Prostate gland (tissue), 2 donors: ENCODE measurements at regions not wholly inside any gene's neighbourhood (a gene's known extent, or its start where the extent isn't known, plus 50 kb on each side); places are given as distances from the start of the nearest gene placed in this dataset.

Experiments used
- DNase-seq: peaks from one replicate; pipeline ENCODE4 v3.0.0-alpha.2; 2019; ENCODE audit warnings: low spot score
- H3K27ac ChIP-seq, 2 donors: fragments of 200-600 bp; sonication (generic); 2 replicates each; pipeline ENCODE4 v1.5.1; 2017 to 2019
- H3K27me3 ChIP-seq: fragments of 200-600 bp; sonication (generic); replicated peaks from 2 replicates; pipeline ENCODE4 v1.5.1; 2019; ENCODE audit not compliant: insufficient read depth
- H3K36me3 ChIP-seq, 2 donors: fragments of 200-600 bp; sonication (generic); 1 replicate in 1 of 2; 2 replicates in 1 of 2; pipeline versions ENCODE4 v1.5.1 to v1.8.1; 2017 to 2019
- H3K4me1 ChIP-seq: fragments of 200-600 bp; sonication (generic); replicated peaks from 2 replicates; pipeline ENCODE4 v1.5.1; 2019
- H3K4me3 ChIP-seq, 2 donors: fragments of 200-600 bp; sonication (generic); 2 replicates each; pipeline ENCODE4 v1.5.1; 2017 to 2019
- H3K9me3 ChIP-seq: fragments of 200-600 bp; sonication (generic); 2 replicates; pipeline ENCODE4 v1.5.1; 2017
- POLR2A ChIP-seq: fragments of 450-650 bp; IDR thresholded peaks from one replicate; pipeline ENCODE4 v1.6.1; 2016; ENCODE audit warnings: antibody characterized with exemption, mild to moderate bottlenecking
- POLR2AphosphoS5 ChIP-seq: sonication (generic); formaldehyde crosslinking; IDR thresholded peaks from one replicate; pipeline ENCODE4 v1.6.1; 2017; ENCODE audit warnings: antibody characterized with exemption
- WGBS: methylation state at CpG from one replicate; pipeline ENCODE4 v1.1.5; 2018; 5-methylcytosine and 5-hydroxymethylcytosine counted together
- intact Hi-C: fragments of 100-400 bp; cut with DNase I; formaldehyde crosslinking; loops from one replicate; pipeline ENCODE4 v1.14.2; 2022
- TF ChIP-seq, protein P1 (sequence below), 4 experiments: fragments of 200-600 bp in 2 of 4; fragments of 450-650 bp in 2 of 4; sonication (generic) in 2 of 4; IDR thresholded peaks; 1 replicate in 3 of 4; 2 replicates in 1 of 4; pipeline ENCODE4 v1.5.1; 2016 to 2019; ENCODE audit warnings: antibody characterized with exemption in 4 of 4, mild to moderate bottlenecking in 2 of 4, moderate library complexity in 2 of 4

DNA sequence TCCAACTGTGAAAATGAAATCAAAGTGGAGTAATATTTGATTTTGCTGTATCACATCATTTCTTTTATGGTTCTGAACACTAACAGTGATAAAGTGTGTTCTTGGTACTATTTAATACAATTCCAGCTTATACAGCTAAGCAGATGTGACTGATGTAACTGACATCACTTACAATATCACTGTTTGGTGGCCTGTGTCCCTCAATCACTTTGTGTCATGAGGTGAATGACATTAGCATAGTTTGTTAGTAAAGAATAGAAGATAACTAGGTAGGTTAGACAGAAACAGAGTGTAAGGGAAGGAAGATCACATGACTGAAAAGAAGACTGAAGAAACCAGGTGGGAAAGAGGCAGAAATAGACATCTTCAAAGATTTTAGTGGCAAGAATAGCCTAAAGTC, 138.7 kb downstream of the AQP9 start:
- peak overlapping the region in 1 of 2 donors; percentile 28 for H3K4me3 ChIP-seq
- H3K9me3 ChIP-seq: no peaks in the 10 kb centered on the region
- TF ChIP-seq POLR2AphosphoS5: no peak
- no peak for TF ChIP-seq POLR2A
- TF ChIP-seq, protein P1, sequence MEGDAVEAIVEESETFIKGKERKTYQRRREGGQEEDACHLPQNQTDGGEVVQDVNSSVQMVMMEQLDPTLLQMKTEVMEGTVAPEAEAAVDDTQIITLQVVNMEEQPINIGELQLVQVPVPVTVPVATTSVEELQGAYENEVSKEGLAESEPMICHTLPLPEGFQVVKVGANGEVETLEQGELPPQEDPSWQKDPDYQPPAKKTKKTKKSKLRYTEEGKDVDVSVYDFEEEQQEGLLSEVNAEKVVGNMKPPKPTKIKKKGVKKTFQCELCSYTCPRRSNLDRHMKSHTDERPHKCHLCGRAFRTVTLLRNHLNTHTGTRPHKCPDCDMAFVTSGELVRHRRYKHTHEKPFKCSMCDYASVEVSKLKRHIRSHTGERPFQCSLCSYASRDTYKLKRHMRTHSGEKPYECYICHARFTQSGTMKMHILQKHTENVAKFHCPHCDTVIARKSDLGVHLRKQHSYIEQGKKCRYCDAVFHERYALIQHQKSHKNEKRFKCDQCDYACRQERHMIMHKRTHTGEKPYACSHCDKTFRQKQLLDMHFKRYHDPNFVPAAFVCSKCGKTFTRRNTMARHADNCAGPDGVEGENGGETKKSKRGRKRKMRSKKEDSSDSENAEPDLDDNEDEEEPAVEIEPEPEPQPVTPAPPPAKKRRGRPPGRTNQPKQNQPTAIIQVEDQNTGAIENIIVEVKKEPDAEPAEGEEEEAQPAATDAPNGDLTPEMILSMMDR (IDR thresholded peaks at IDR 0.05): no peak
- intact Hi-C loops: no loop called here
- no peak for DNase-seq
- H3K27ac ChIP-seq: peak overlapping the region in 1 of 2 donors; percentile 80
- H3K4me1 ChIP-seq: no peaks in the 10 kb centered on the region
- H3K36me3 ChIP-seq: no peaks in the 10 kb centered on the region
- H3K27me3 ChIP-seq: no peaks in the 10 kb centered on the region

DNA sequence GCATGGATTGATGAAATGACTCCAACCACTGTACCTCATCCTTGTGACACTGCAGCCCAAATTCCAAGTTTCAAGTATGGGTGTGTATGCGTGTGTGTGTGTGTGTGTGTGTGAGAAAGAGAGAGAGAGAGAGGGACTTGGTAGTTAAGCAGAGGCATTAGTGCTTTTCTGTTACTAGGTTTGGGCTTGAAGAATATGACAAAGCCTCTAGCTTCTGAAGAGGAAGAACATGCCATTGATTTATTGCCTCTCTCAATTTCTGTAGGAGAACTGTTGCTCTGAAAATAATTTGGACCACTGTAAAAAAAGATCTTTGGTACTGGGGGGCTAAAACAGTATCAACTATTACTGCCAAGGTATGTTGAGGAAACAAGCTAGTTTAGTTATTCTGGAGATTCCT, 139.2 kb downstream of the AQP9 start:
- Histone ChIP-seq H3K36me3 (no peaks in the 10 kb centered on the region), H3K9me3 (no peaks in the 10 kb centered on the region), H3K4me1 (no peaks in the 10 kb centered on the region), H3K4me3 (peak overlapping the region in 1 of 2 donors; percentile 28), H3K27me3 (no peaks in the 10 kb centered on the region), H3K27ac (peak overlapping the region in 1 of 2 donors; percentile 80)
- intact Hi-C loops: no loop called here
- no peak for DNase-seq
- TF ChIP-seq POLR2AphosphoS5: no peak
- TF ChIP-seq, protein P1 (IDR thresholded peaks at IDR 0.05): no peak
- no peak for TF ChIP-seq POLR2A
- 92% methylated on average over 1 of the region's 1 CpG for WGBS

- H3K4me1 ChIP-seq: no peaks in the 10 kb centered on the region
- peak overlapping the region in 1 of 2 donors; percentile 28 for H3K4me3 ChIP-seq
- DNase-seq: no peak
- no peaks in the 10 kb centered on the region for H3K36me3 ChIP-seq
- no peaks in the 10 kb centered on the region for H3K27me3 ChIP-seq
- intact Hi-C loops: no loop called here
- TF ChIP-seq, protein P1 (IDR thresholded peaks at IDR 0.05): no peak
- TF ChIP-seq POLR2A (no peak), POLR2AphosphoS5 (no peak)
- H3K9me3 ChIP-seq: no peaks in the 10 kb centered on the region
- peak overlapping the region in 1 of 2 donors; percentile 80 for H3K27ac ChIP-seq
- 39% methylated on average over 3 of the region's 3 CpGs for WGBS
These were observed 140.9 kb downstream of the AQP9 start for GRCh38 chr15:58279106-58279505.

DNA sequence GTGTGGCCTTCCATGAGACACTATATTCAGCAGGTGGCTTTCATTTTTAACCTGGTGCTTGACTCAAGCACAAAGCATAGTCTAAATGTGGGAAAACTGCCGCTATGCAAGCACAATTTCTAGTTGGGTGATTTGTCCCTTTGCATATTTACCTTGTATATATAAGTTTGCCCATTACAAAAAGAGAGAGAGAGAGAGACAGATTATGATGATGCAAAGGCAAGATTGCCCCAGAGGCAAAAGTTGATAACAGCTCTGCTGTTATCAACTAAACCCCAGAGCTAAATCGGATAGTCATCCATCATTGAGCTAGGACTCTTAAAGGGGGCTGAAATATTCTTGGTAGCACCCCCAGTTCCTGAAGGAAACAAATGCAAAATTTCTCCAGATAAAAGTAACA, 141.5 kb downstream of the AQP9 start:
- no peaks in the 10 kb centered on the region for H3K9me3 ChIP-seq
- no peaks in the 10 kb centered on the region for H3K27me3 ChIP-seq
- intact Hi-C loops: no loop called here
- H3K27ac ChIP-seq: peak overlapping the region in 1 of 2 donors; percentile 80
- H3K36me3 ChIP-seq: no peaks in the 10 kb centered on the region
- WGBS: 84% methylated on average over 2 of the region's 2 CpGs
- H3K4me3 ChIP-seq: peak overlapping the region in 1 of 2 donors; percentile 28
- DNase-seq: no peak
- no peaks in the 10 kb centered on the region for H3K4me1 ChIP-seq
- TF ChIP-seq POLR2A: no peak
- no peak for TF ChIP-seq POLR2AphosphoS5
- TF ChIP-seq, protein P1 (IDR thresholded peaks at IDR 0.05): no peak

DNA sequence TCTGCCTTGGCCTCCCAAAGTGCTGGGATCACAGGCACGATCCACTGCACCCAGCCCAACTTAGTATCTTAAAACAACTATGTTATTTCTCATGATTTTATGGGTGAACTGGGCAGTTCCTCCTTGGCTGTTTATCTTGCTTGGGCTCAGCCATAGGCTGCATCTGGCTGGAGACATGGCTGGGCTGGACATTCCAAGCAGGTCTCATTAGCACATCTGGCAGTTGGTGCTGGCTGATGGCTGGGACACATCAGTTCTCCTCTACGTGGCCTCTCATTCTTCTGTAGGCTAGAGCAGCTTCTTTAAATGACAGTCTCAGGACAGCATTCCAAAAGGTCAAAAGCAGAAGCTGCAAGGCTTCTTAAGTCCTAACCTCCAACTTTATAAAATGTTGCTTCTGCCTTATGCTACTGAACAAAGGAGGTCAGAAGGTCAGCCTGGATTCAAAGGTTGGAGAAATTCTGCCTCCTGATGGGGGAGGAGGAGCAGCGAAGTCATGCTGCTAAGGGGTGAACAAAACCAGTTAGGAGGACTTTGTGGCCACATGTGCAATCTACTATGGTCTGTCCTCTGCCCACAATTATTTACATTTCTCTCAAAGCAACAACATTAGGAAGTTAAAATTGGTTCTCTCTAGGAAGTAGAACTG, 144.0 kb downstream of the AQP9 start:
- H3K36me3 ChIP-seq: no peaks in the 10 kb centered on the region
- H3K4me3 ChIP-seq: no peak overlapping the region
- H3K4me1 ChIP-seq: no peaks in the 10 kb centered on the region
- 87% methylated on average over 3 of the region's 3 CpGs for WGBS
- no peak for TF ChIP-seq POLR2A
- TF ChIP-seq, protein P1 (IDR thresholded peaks at IDR 0.05): no peak
- TF ChIP-seq POLR2AphosphoS5: no peak
- no peak overlapping the region for H3K27ac ChIP-seq
- no peak for DNase-seq
- intact Hi-C loops: no loop called here
- no peaks in the 10 kb centered on the region for H3K27me3 ChIP-seq
- H3K9me3 ChIP-seq: no peaks in the 10 kb centered on the region
